ENCODE measurements at regions not wholly inside any gene's neighbourhood (a gene's known extent, or its start where the extent isn't known, plus 50 kb on each side); places are given as distances from the start of the nearest gene placed in this dataset.
A peak's percentile ranks its signal among the peaks of the same experiment; 100 is the strongest.
"Not testable (repeated sequence)": the region's sequence is repeated elsewhere in the genome, so short reads cannot be mapped to it uniquely, and the experiment has no call there.

DNA sequence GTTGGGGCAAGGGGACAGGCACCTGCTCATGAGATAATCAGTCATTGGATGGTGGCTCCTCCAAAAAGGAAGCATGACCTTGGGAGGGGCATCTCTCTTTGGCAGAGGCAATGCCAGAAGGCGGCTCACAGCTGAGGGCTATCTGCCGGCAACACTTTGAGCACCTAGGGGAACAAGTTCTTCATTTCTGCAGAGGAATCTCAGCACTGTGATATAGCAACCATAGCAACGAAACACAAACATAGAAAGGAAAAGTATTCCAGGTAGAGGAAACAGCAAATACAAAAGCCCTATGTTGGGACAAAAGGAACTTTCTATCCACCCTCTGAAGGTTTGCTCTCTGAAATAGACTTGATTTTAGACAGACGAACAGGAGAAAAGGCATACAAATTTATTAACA is 89.1 kb upstream of the NEDD4L start:
- DNase-seq, result no peak

DNA sequence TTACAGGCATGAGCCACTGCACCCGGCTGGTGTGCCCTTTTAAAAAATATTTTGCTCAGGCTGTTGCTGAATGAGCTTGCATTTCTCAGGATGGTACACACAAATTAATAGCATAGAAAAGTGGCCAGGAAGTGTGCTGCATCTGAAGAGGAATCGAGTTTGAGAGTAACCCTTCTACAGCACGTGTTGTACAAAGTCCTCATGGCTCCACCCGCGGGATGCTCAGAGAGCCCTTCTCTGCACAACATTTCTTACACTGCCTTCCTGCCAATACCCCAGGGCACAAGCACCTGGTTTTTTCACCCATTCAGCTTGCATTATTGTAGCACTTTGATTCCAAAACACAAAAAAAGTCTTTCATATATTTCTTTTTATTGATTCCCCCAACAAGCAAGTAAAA is 90.1 kb upstream of the NEDD4L start:
- DNase-seq, result no peak

DNA sequence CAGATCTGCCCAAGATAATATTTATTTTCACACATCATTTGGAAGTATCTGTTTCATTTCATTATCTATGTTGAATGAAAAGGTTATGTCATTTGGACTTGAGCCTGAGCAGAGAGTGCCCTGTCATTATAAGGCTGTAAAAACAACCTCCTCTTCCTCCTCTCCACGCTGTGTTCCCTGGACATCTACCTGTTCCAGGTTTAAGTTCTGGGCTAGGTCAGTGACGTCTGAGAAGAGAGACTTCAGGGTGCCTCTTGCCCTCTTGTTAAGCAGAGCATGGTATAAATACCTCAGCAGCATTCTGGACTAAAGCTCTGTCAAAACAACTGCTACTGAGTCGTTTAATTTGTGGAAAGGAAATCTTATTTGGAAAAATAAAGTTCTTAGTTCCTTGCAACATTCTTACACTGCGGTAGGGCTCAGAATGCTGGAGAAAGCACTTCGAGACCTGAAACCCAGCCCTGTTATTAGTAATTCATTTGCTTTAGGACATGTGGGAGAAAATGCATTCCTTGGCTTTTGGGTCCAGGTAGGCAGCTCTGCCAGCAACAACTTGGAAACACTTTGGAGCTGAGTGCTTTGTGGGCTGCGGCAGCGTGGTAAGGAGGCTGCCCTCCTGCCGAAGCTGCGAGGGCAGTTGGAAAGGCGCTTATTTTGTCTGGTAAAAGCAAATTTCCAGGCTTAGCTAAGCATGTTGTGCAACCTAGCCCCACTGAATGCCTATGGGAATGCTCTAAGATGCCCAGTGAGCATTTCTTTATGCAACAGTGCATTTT is 91.8 kb upstream of the NEDD4L start:
- DNase-seq, result peak in 1 of 58 donors; percentile 3

GRCh38 chr18:57951117-57951796 is 92.8 kb upstream of the NEDD4L start:
- no peak for DNase-seq

DNA sequence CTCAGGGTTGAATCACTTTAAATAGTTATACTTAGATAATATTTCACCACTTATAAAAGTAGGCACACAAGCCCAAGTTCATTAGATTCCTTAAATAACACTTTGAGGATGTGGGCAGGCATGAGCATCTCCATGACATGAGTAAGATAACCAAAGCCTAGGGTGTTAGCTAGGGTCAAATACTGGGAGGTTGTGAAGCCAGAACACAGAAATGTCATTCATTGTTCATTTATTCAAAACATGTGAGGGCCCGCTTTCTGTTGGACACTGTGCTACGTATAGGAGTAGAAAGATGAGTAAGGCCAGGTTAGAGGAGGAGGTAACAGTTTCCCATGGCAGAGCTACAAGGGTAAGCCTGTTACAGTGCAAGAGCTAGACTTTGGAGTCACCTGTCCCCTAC is 93.5 kb upstream of the NEDD4L start:
- DNase-seq, result no peak

DNA sequence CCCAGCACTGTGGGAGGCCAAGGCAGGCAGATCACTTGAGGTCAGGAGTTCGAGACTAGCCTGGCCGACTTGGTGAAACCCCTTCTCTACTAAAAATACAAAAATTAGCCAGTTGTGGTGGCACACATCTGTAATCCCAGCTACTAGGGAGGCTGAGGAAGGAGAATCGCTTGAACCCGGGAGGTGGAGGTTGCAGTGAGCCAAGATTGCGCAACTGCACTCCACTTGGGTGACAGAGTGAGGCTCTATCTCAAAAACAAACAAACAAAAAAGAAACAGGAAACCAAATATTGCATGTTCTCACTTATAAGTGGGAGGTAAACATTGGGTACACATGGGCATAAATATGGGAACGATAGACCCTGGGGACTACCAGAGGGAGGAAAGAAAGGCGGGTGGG is 94.7 kb upstream of the NEDD4L start:
- not testable (repeated sequence) for DNase-seq

- no peak for DNase-seq
These were observed 96.9 kb upstream of the NEDD4L start for GRCh38 chr18:57947117-57947516.

DNA sequence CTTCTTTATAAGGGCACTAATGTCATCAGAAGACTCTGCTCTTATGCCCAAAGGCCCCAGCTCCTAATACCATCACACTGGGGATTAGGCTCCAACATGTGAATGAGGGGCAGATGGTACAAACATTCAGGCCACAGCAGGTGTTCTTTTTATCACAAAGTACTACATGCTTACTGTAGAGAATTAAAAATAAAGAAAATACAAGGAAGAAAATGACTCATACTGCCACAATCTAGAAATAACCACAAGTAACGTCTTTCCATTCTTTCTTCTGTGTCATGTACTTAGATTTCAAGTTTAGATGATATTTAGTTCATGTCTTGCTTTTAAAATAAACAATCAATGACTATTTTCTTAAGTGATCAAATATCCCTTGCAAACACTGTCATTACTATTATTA is 100.3 kb upstream of the NEDD4L start:
- DNase-seq, result no peak

DNA sequence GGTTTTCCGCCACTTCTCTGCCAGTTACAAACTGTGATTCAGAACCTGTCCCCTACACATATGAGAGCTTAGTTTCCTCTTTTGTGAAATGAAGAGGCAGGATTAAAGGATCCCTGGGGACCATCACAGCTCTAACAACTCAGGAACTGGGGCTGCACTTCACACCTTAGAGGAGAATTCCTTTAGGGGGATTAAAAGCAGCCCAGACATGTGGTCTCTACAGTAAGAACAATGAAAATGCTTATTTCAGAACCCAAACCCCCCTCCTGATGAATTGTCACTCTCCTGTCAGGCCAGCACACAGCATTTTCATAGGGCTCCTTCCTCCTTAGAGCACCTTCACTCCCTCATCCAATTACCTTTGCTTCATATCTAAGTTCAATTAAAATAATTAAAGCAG is 101.5 kb upstream of the NEDD4L start:
- no peak for DNase-seq

DNA sequence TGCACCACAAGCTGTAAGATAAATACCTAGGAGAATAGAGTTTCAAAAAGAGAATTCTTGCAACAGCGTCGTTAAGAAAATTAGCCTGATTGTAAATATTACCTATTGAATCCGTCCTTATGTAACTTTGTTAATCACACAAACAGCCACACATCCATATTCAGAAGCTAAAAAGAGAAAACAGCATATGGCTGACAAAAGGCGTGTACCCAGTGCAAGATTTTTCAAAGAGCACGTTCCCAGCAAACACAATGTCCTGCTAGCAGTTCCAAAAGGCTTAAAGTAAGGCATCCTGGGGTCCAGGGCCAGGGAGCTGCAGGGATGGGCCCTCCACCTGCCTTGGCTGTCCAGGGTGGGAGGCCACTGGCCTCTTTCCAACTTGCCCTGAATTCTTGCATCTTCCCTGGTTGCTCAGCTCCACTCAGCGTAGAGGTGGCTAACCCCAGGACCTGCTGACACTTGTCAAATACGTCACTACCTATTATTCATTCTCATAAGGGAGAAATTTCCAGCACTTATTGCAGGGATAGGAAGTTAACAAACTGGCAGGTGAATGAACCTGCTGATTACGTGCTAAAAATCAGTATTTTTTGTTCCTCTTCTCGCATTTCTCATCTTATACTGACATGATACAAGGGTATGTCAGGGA is 102.1 kb upstream of the NEDD4L start:
- no peak for DNase-seq

DNA sequence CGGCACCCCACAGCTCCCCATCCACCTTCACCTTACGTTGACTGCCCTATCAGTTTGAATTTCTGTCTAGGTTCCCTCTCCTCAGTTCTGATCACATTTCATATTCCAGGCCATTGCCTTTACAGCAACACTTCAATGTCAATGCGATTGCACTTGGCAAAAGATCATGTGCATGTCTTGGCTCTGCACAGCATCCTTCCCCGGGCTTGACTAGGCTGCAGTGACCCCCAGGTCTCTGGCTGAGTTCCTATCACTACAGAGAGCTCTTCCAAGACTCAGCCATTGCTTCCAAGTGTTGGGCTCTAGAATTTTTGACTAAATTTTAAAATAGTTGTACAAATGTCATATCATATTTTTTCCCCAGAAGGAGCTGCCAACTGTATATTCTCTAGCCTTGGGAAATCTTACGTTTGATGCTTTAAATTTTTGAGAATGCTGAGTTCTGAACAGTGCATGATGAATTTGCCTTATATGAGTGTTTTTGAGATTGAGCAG is 103.8 kb upstream of the NEDD4L start:
- no peak for DNase-seq

- DNase-seq, result not testable (repeated sequence)
These were observed 109.7 kb upstream of the NEDD4L start for GRCh38 chr18:57934375-57934774.

DNA sequence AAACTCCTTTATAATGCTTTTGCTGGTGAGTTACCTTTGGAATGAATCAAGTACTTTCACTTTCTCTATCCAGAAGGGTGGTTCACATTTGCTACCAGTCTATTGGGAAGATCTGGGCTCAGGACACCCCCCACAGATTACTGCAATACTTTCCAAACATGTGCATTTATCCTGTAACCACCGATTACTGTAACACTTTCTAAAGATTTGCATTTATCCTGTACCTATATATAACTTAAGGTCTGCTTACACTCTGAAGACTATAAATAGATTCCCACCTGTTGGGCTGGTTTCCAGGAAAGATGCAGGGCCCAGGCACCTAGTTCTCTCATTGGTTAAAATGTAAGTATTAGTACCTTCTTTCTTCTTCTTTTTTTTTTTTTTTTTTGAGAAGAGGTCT is 113.0 kb upstream of the NEDD4L start:
- DNase-seq, result no peak

GRCh38 chr18:57930476-57930875 is 113.5 kb upstream of the NEDD4L start:
- no peak for DNase-seq

GRCh38 chr18:57929922-57930321 is 114.1 kb upstream of the NEDD4L start:
- no peak for DNase-seq

DNA sequence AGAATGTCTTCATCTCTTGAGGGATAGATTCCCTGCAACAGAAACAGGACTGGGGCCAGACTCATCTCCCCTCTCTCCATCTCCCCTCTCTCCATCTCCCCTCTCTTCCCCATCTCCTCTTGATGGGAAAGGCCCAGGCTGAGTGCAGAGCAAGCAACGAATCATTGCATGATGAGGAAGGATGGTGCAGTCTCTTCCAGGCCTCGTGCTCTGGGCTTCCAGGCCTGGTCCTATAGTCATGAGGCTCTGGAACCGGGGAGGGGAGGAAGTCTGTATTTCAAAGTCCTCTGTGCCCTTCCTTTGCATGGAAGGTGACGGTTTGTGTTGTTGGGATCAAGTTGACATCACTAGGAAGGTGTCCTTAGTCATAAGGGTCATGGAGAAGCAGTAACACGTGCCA is 115.6 kb upstream of the NEDD4L start:
- DNase-seq, result no peak

GRCh38 chr18:57927511-57927910 is 116.5 kb upstream of the NEDD4L start:
- no peak for DNase-seq

DNA sequence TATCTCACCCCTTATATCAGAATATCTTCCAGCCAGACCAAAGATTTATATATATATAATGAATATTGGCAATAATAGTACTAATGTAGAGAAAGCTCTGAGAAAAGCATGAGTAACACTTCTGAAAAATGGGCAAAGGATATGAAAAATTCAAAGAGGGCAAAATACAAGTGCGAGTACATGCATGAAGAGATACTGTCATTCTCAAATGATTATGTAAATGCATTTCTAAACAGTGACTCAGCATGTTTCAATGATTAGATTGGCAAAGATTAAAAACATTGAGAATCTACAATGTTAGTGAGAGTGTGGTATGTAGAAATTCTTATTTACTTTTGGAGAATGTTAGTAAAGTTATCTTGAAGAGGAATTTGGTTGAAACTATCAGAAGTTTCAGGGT is 118.3 kb upstream of the NEDD4L start:
- no peak for DNase-seq

- DNase-seq, result no peak
These were observed 120.4 kb upstream of the NEDD4L start for GRCh38 chr18:57923611-57924010.

DNA sequence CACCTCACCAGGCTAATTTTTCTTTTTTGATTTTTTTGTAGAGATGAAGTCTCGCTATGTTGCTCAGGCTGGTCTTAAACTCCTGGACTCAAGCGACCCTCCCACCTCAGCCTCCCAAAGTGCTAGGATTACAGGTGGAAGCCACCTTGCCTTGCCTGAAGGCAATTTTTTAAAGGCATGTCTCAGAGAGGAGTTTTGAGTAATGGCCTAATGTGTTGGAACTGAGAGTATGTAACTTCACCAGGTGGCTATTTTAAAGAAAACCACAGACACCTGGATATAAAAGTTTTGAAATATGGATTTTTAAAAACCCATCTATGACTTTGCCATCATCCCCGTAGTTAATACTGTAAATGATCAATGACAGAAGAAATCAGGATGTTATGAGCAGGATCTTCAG is 119.8 kb upstream of the ATP8B1 start:
- no peak for DNase-seq

GRCh38 chr18:57921708-57922107 is 118.6 kb upstream of the ATP8B1 start:
- DNase-seq, result no peak

- DNase-seq, result no peak
These were observed 116.9 kb upstream of the ATP8B1 start for GRCh38 chr18:57920036-57920435.

GRCh38 chr18:57918601-57919000 is 115.5 kb upstream of the ATP8B1 start:
- no peak for DNase-seq
